ENCODE measurements at regions not wholly inside any gene's neighbourhood (a gene's known extent, or its start where the extent isn't known, plus 50 kb on each side); places are given as distances from the start of the nearest gene placed in this dataset.

DNA sequence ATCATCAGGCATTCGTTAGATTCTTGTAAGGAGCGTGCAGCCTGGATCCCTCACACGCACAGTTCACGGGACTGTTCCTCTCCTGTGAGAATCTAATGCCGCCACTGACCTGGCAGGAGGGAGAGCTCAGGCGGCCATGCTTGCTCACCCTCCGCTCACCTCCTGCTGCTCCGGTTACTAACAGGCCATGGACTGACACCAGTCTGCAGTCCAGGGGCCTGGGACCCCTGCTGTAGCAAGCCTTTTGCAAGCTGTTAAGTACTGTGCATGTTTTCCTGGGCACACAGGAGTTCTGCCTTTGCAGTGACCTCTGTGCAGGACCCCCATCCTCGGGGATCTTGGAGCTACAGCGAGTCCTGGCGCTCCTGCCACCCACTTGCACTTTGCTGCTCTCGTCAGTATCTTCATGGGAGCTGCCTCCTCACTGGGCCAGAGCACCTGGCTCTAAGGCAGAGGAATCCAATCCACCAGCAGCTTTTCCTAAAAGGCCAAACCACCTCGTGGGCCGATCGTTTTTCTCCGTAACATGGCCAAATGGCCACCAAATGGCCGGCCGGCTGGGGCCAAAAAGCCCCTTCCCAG is 230.6 kb downstream of the FOXL1 start:
- no peak for DNase-seq

DNA sequence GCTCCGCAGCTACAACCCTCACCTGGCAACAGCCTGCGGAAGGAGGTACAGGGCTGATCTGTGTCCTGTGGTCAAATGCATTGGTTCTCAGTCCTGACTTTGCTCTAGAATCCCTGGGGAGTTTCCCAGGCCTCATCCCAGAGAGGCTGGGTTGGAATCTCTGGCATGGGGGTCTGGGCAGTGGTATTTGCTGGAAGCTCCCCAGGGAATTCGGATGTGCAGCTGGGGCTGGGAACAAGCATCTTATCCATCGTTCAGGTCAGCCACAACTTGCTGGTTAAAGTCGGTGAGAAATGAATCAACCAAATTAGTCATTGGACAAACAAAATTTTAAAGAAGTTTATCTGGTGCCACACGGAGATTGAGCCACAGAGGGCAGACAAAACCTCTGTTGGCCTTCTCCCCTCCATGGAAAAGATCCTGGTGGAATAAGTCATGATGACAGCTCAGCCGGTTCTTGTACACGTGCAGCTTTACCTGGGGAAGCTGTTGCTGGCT is 231.2 kb downstream of the FOXL1 start:
- no peak for DNase-seq

DNA sequence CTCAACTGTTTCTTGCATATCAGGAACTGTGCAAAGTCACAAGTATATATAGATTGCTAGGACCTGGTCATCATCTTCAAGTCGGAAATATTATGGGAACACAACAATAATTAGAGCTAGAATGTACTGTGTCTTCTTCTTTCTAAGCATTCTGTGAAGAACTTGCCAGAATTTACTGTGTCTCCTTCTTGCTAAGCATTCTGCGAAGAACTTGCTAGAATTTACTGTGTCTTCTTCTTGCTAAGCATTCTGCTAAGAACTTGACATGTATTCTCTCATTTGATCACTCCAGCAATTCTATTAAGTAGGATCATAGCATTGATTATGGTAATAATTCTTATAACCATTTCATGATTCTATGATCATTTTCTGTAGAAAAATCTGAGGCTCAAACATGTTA is 231.7 kb downstream of the FOXL1 start:
- DNase-seq: no peak

DNA sequence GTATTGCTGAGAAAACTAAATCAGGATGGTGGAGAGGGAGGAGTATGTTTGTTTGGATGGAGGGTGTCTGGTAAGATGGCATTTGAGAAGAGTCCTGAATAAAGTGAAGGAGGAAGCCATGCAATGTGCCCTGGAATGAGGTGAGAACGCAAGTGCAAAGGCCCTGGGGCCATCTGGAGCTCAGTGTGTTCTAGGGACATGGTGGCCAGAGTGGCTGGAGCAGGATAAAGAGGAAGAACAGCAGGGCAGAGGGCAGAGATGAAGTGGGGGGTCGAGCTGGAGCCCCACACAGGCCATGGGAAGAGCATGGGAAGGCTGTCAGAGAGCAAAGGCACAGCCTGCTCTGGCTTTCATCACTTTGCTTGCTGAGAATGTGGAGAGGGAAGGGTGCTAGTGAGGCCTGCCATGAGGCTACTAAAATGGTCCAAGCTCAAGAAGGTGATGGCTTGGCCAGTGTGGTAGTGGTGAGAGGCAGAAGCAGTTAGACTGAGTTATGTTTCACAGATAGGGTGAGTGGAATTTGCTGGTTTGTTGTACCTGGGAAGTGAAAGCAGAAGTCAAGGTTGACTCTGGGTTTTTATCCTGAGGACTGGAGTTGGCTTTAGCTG is 234.1 kb downstream of the FOXL1 start:
- no peak for DNase-seq

GRCh38 chr16:86814256-86814655 is 235.9 kb downstream of the FOXL1 start:
- no peak for DNase-seq

- no peak for DNase-seq
Measured at GRCh38 chr16:86816930-86817625, 238.7 kb downstream of the FOXL1 start.

DNA sequence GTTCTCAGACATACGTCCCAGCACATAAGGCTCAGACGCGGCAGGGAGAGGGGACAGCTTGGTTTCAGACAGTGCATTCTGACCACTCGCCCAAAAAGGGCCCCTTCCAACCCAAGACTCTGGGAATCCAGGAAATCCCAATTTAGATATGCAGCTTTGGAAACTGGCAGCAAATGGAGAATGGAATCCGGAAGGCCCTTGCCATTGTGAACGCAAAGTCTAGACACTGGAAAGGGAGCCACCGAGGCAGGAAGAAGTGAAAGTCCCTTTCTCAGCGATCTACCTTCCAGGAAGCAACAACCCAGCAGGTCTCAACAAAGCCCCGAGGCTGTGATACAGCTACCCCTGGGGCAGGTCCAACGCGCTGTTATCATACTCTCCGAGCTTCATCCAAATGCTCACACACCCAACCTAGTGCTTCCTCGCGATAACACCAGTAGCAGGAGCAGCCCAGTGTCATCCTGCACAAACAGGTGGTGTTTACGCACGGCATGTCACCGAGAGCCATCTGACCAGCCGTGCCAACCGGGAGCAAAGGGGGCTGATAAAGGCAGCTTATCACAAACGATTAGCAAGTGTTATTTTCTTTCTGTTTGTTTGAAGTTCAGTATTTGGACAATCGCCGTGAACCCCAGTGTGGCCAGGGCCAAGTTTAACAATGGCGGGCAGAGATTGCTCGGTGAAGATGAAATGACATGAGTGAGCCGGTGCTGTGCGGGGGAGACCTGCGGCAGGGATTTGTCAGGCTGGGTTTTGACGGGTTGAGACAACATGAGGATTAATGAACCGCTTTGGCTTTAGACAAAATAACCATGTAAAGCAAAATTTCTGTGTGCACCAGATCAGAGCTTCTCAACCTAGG is 240.6 kb downstream of the FOXL1 start:
- no peak for DNase-seq

DNA sequence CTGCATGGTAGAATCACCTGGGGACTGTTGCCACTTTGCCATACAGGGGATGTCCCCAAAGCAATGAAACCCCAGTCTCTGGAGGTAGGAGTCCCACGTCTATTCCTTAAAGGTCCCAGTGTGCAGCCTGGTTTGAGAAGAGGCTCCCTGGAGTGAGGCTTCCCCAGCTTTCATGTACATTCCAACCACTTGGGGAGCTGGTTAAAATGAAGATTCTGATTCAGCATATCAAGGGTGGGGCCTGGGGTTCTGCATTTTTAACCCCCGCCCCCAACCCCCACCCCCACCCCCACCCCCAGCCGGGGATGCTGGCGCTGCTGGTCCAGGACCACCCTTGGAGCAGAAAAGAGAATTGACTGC is 241.2 kb downstream of the FOXL1 start:
- no peak for DNase-seq

DNA sequence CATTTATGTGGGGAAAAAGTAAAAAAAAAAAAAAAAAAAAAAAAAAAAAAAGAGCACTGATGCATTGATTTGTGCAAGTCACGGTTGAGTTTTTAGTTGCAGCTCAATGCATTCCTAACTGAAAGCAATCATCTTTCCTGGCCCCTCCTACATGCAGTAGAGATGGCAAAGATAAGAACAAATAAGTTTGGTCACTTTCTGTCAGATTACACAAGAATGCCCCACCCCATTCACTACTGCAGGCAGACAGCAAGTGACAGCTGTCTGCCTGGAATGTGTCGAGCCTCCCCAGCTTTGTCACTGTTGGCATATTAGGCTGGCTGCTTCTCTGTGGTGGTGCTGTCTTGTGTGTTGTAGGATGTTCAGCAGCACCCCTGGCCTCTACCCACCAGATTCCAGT is 243.5 kb downstream of the FOXL1 start:
- no peak for DNase-seq

DNA sequence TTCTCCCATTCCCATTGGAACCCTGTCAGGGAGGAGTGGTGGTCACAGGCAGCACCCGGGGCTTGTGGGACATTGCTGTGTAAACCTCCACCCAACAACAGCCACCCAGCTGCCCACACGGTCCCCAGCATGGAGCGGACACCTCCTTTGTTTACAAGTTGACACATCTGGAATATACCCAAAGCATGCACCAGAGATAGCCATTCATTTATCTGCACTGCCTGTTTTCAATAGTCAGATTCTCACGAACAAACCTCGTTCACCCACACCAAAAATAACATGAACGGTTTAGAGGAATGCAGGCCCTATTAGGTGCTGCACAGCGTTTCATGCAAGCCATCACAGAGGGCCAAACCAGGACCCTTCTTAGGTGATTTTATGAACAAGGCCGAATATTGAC is 244.8 kb downstream of the FOXL1 start:
- DNase-seq: no peak

- no peak for DNase-seq
Measured at GRCh38 chr16:86823888-86824671, 245.7 kb downstream of the FOXL1 start.

- no peak for DNase-seq
Measured at GRCh38 chr16:86824751-86825296, 246.5 kb downstream of the FOXL1 start.

- DNase-seq: no peak
Measured at GRCh38 chr16:86825631-86826030, 247.3 kb downstream of the FOXL1 start.

DNA sequence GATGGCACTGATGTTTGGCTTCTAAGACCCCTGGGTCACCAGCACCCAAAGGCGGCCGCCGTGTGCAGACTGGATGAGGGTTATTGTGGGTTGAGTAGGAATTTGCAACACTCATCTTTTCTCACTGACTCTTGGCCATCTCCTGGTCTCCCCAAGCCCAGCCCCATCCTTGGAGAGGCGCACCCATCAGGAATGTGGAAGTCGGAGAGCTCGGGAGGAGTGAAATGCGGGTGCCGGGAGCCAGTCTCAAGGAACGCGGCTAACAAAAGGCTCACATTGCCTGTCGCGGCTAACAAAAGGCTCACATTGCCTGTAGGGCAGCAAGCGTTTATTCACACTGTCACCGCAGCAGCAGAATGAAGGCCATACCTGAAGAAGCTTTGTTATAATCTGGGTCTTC is 248.6 kb downstream of the FOXL1 start:
- DNase-seq: no peak

- no peak for DNase-seq
Measured at GRCh38 chr16:86827521-86827920, 249.2 kb downstream of the FOXL1 start.

- no peak for DNase-seq
Measured at GRCh38 chr16:86828202-86828601, 249.9 kb downstream of the FOXL1 start.

DNA sequence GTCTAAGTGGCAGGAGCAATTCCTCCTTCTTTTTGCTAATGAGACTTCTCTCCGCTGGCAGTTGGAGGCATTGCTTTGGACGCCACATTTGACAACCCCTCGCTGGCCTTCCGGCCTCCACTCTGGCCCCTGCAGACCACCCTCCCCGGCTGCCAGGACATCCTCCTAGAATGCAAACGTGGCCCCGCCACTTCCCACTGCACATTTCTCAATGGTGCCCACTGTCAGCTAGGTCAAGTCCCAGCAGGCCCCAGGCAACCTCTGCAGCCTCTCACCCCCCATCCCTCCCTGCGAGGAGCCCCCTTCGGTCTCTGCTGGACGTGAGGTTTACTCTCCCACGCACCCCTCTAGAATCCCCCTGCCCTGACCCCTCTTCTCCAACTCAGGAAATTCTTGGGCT is 250.3 kb downstream of the FOXL1 start:
- no peak for DNase-seq

DNA sequence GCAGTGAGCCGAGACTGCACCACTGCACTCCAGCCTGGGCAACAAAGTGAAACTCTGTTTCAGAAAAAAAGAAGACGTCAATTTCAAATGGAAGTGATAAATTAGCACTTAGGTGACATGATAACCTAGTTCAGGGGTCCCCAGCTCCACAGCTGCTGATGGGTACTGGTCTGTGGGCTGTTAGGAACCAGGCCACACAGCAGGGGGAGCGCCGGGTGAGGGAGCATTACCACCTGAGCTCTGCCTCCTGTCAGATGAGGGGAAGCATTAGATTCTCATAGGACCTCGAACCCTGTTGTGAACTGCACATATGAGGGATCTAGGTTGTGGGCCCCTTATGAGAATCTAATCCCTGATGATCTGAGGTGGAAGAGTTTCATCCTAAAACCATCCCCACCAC is 253.0 kb downstream of the FOXL1 start:
- no peak for DNase-seq

DNA sequence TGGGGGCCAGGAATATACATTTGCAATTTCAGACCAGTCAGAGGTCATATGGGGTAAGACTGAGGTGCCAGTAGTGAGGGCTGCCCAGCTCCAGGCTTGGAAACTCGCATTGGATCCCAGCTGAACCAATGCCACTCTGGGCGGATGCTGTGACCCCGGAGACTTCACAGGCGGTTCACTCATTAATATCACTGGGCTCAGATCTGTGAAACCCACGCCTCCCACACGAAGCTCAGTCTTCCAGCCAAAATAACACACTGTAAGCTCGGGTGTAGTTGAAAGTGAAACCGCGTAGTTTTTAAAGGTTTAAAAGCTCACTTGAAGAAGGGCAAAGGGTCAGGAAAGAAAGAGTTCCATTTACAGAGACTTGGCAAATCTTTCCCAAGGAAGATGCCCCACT is 254.8 kb downstream of the FOXL1 start:
- no peak for DNase-seq

- DNase-seq: no peak
Measured at GRCh38 chr16:86834451-86835035, 256.2 kb downstream of the FOXL1 start.

GRCh38 chr16:86835982-86836381 is 257.6 kb downstream of the FOXL1 start:
- no peak for DNase-seq
